ENCODE measurements at regions not wholly inside any gene's neighbourhood (a gene's known extent, or its start where the extent isn't known, plus 50 kb on each side); places are given as distances from the start of the nearest gene placed in this dataset.

GRCh38 chr7:155962191-155962967 lies 150.1 kb upstream of the SHH start:
- Histone ChIP-seq H4K8ac (ENCODE audit: low read length) (no peak overlapping the region), H2BK5ac (ENCODE audit: low read depth, low read length, poor library complexity, severe bottlenecking) (no peak overlapping the region), H2BK120ac (ENCODE audit: low read depth, low read length) (no peak overlapping the region), H2AFZ (ENCODE audit: low read depth, low read length) (no peak overlapping the region), H3K9ac (ENCODE audit: low read length) (no peak overlapping the region), H3K4ac (ENCODE audit: low read depth in 1 of 2, low read length in 2 of 2) (no peak overlapping the region), H3K4me2 (ENCODE audit: low read length, poor library complexity, severe bottlenecking) (no peak overlapping the region), H3K27me3 (ENCODE audit: control insufficient read depth in 1 of 2, insufficient read depth in 1 of 2, low read length in 2 of 2) (no peaks in the 10 kb centered on the region), H3K23ac (ENCODE audit: low read length in 2 of 2) (no peak overlapping the region), H3K36me3 (ENCODE audit: control insufficient read depth in 1 of 2, insufficient read depth in 2 of 2, low read depth in 1 of 2, low read length in 2 of 2) (no peaks in the 10 kb centered on the region), H4K91ac (ENCODE audit: low read length) (no peak overlapping the region), H3K14ac (ENCODE audit: low read length in 2 of 2) (no peak overlapping the region), H2AK5ac (ENCODE audit: low read length, severe bottlenecking) (peak overlapping the region; percentile 50), H2BK12ac (ENCODE audit: low read length in 2 of 2) (no peak overlapping the region), H2BK15ac (ENCODE audit: low read depth, poor library complexity, severe bottlenecking) (no peak overlapping the region), H3K4me1 (ENCODE audit: control insufficient read depth, insufficient read depth, low read depth, low read length) (peaks cover 36% of the 10 kb centered on the region), H3K27ac (ENCODE audit: low read length, poor library complexity, severe bottlenecking) (peak overlapping the region; percentile 80), H3K9me3 (ENCODE audit: control insufficient read depth, low read length) (no peaks in the 10 kb centered on the region), H3K4me3 (ENCODE audit: insufficient read depth in 1 of 2, low read depth in 1 of 2, low read length in 2 of 2) (no peak overlapping the region), H3K18ac (ENCODE audit: low read depth in 1 of 2, low read length in 2 of 2) (peak overlapping the region in 1 of 2 experiments; percentile 34), H3K79me1 (replicated peaks; ENCODE audit: low read length, poor library complexity, severe bottlenecking) (no peaks in the 10 kb centered on the region)
- peak; percentile 60 for DNase-seq
- 71% methylated on average over 12 of the region's 13 CpGs for WGBS

- no peak overlapping the region for H3K23ac ChIP-seq (ENCODE audit: low read length in 2 of 2)
- no peak overlapping the region for H3K9ac ChIP-seq (ENCODE audit: low read length)
- H3K14ac ChIP-seq (ENCODE audit: low read length in 2 of 2), result no peak overlapping the region
- no peak overlapping the region for H2BK120ac ChIP-seq (ENCODE audit: low read depth, low read length)
- no peaks in the 10 kb centered on the region for H3K9me3 ChIP-seq (ENCODE audit: control insufficient read depth, low read length)
- H2AK5ac ChIP-seq (ENCODE audit: low read length, severe bottlenecking), result peak overlapping the region; percentile 1
- H3K18ac ChIP-seq (ENCODE audit: low read depth in 1 of 2, low read length in 2 of 2), result no peak overlapping the region
- H3K4me3 ChIP-seq (ENCODE audit: insufficient read depth in 1 of 2, low read depth in 1 of 2, low read length in 2 of 2), result no peak overlapping the region
- H2AFZ ChIP-seq (ENCODE audit: low read depth, low read length), result no peak overlapping the region
- no peak overlapping the region for H2BK12ac ChIP-seq (ENCODE audit: low read length in 2 of 2)
- no peak overlapping the region for H2BK15ac ChIP-seq (ENCODE audit: low read depth, poor library complexity, severe bottlenecking)
- H3K79me1 ChIP-seq (replicated peaks; ENCODE audit: low read length, poor library complexity, severe bottlenecking), result no peaks in the 10 kb centered on the region
- H3K27ac ChIP-seq (ENCODE audit: low read length, poor library complexity, severe bottlenecking), result peak overlapping the region; percentile 80
- H2BK5ac ChIP-seq (ENCODE audit: low read depth, low read length, poor library complexity, severe bottlenecking), result no peak overlapping the region
- H3K4me1 ChIP-seq (ENCODE audit: control insufficient read depth, insufficient read depth, low read depth, low read length), result peaks cover 36% of the 10 kb centered on the region
- H3K4ac ChIP-seq (ENCODE audit: low read depth in 1 of 2, low read length in 2 of 2), result no peak overlapping the region
- no peaks in the 10 kb centered on the region for H3K27me3 ChIP-seq (ENCODE audit: control insufficient read depth in 1 of 2, insufficient read depth in 1 of 2, low read length in 2 of 2)
- H3K36me3 ChIP-seq (ENCODE audit: control insufficient read depth in 1 of 2, insufficient read depth in 2 of 2, low read depth in 1 of 2, low read length in 2 of 2), result no peaks in the 10 kb centered on the region
- WGBS, result 70% methylated on average over 25 of the region's 25 CpGs
- peak overlapping the region; percentile 37 for H3K4me2 ChIP-seq (ENCODE audit: low read length, poor library complexity, severe bottlenecking)
- H4K8ac ChIP-seq (ENCODE audit: low read length), result no peak overlapping the region
- no peak overlapping the region for H4K91ac ChIP-seq (ENCODE audit: low read length)
- DNase-seq, result no peak
Measured at GRCh38 chr7:155961241-155962190, 149.3 kb upstream of the SHH start.

GRCh38 chr7:155959894-155960293 lies 147.6 kb upstream of the SHH start:
- Histone ChIP-seq H3K14ac (ENCODE audit: low read length in 2 of 2) (no peak overlapping the region), H4K8ac (ENCODE audit: low read length) (no peak overlapping the region), H2BK15ac (ENCODE audit: low read depth, poor library complexity, severe bottlenecking) (no peak overlapping the region), H3K4me1 (ENCODE audit: control insufficient read depth, insufficient read depth, low read depth, low read length) (peaks cover 33% of the 10 kb centered on the region), H3K4me2 (ENCODE audit: low read length, poor library complexity, severe bottlenecking) (no peak overlapping the region), H3K4me3 (ENCODE audit: insufficient read depth in 1 of 2, low read depth in 1 of 2, low read length in 2 of 2) (peak overlapping the region in 1 of 2 experiments; percentile 5), H4K91ac (ENCODE audit: low read length) (no peak overlapping the region), H2BK120ac (ENCODE audit: low read depth, low read length) (no peak overlapping the region), H2BK12ac (ENCODE audit: low read length in 2 of 2) (no peak overlapping the region), H2AK5ac (ENCODE audit: low read length, severe bottlenecking) (no peak overlapping the region), H3K36me3 (ENCODE audit: control insufficient read depth in 1 of 2, insufficient read depth in 2 of 2, low read depth in 1 of 2, low read length in 2 of 2) (no peaks in the 10 kb centered on the region), H2AFZ (ENCODE audit: low read depth, low read length) (no peak overlapping the region), H3K4ac (ENCODE audit: low read depth in 1 of 2, low read length in 2 of 2) (no peak overlapping the region), H3K27me3 (ENCODE audit: control insufficient read depth in 1 of 2, insufficient read depth in 1 of 2, low read length in 2 of 2) (no peaks in the 10 kb centered on the region), H3K23ac (ENCODE audit: low read length in 2 of 2) (no peak overlapping the region), H2BK5ac (ENCODE audit: low read depth, low read length, poor library complexity, severe bottlenecking) (no peak overlapping the region), H3K27ac (ENCODE audit: low read length, poor library complexity, severe bottlenecking) (no peak overlapping the region), H3K18ac (ENCODE audit: low read depth in 1 of 2, low read length in 2 of 2) (no peak overlapping the region), H3K9ac (ENCODE audit: low read length) (no peak overlapping the region), H3K9me3 (ENCODE audit: control insufficient read depth, low read length) (no peaks in the 10 kb centered on the region), H3K79me1 (replicated peaks; ENCODE audit: low read length, poor library complexity, severe bottlenecking) (no peaks in the 10 kb centered on the region)
- no peak for DNase-seq
- WGBS, result 70% methylated on average over 13 of the region's 13 CpGs

- 80% methylated on average over 12 of the region's 12 CpGs for WGBS
- no peaks in the 10 kb centered on the region for H3K36me3 ChIP-seq (ENCODE audit: control insufficient read depth in 1 of 2, insufficient read depth in 2 of 2, low read depth in 1 of 2, low read length in 2 of 2)
Measured at GRCh38 chr7:155956977-155957376, 144.7 kb upstream of the SHH start.

More at GRCh38 chr7:155956977-155957376, 144.7 kb upstream of the SHH start:
- no peak overlapping the region for H2AK5ac ChIP-seq (ENCODE audit: low read length, severe bottlenecking)
- H4K91ac ChIP-seq (ENCODE audit: low read length), result no peak overlapping the region
- H3K23ac ChIP-seq (ENCODE audit: low read length in 2 of 2), result no peak overlapping the region
- no peaks in the 10 kb centered on the region for H3K79me1 ChIP-seq (replicated peaks; ENCODE audit: low read length, poor library complexity, severe bottlenecking)
- no peak overlapping the region for H3K4me2 ChIP-seq (ENCODE audit: low read length, poor library complexity, severe bottlenecking)
- H3K4me1 ChIP-seq (ENCODE audit: control insufficient read depth, insufficient read depth, low read depth, low read length), result peaks cover 22% of the 10 kb centered on the region
- H2AFZ ChIP-seq (ENCODE audit: low read depth, low read length), result no peak overlapping the region
- H3K27ac ChIP-seq (ENCODE audit: low read length, poor library complexity, severe bottlenecking), result no peak overlapping the region
- no peak overlapping the region for H2BK12ac ChIP-seq (ENCODE audit: low read length in 2 of 2)
- no peak overlapping the region for H2BK5ac ChIP-seq (ENCODE audit: low read depth, low read length, poor library complexity, severe bottlenecking)
- no peak overlapping the region for H3K14ac ChIP-seq (ENCODE audit: low read length in 2 of 2)
- no peak overlapping the region for H2BK120ac ChIP-seq (ENCODE audit: low read depth, low read length)
- H2BK15ac ChIP-seq (ENCODE audit: low read depth, poor library complexity, severe bottlenecking), result no peak overlapping the region
- peaks cover 3% of the 10 kb centered on the region for H3K9me3 ChIP-seq (ENCODE audit: control insufficient read depth, low read length)
- no peak overlapping the region for H3K9ac ChIP-seq (ENCODE audit: low read length)
- no peak overlapping the region for H3K18ac ChIP-seq (ENCODE audit: low read depth in 1 of 2, low read length in 2 of 2)
- H4K8ac ChIP-seq (ENCODE audit: low read length), result no peak overlapping the region
- H3K27me3 ChIP-seq (ENCODE audit: control insufficient read depth in 1 of 2, insufficient read depth in 1 of 2, low read length in 2 of 2), result no peaks in the 10 kb centered on the region
- no peak overlapping the region for H3K4ac ChIP-seq (ENCODE audit: low read depth in 1 of 2, low read length in 2 of 2)
- H3K4me3 ChIP-seq (ENCODE audit: insufficient read depth in 1 of 2, low read depth in 1 of 2, low read length in 2 of 2), result no peak overlapping the region
- no peak for DNase-seq

Data from mesenchymal stem cell (in vitro differentiated cells and primary cell).